ENCODE measurements at regions not wholly inside any gene's neighbourhood (a gene's known extent, or its start where the extent isn't known, plus 50 kb on each side); places are given as distances from the start of the nearest gene placed in this dataset.

DNA sequence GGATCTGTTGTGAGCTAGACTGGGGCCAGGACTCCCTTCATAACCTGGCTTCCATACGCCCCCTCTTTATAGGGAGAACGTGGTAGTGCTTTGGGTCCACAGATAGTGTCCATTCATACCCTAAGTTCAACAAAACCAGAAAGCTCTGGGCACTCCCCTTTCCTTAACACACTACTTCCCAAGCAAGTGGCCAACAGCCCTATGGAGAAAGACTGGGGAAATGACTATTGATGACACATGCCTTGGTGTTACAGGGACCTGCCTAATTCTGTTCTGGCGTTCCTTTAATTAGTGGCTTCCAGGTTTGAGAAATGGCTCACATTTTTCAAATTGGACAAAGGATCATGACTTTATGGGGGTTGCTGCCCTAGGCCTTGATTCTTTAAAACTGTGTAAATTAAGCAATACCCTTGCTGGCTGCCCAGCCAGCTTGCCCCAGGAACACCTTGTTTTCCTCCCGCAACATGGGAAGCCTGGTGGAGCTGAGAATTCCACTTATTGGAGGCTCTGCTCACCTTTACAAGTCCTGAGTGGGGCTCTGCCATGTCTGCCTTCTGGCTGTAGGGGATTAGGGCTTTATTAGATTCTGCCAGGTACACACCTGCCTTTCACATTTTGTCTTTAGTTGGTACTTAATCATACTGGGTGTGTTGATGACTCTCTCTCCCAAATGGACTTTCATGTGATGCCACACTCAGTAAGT lies 61.1 kb downstream of the RGS12 start:
- TF ChIP-seq, protein P1, sequence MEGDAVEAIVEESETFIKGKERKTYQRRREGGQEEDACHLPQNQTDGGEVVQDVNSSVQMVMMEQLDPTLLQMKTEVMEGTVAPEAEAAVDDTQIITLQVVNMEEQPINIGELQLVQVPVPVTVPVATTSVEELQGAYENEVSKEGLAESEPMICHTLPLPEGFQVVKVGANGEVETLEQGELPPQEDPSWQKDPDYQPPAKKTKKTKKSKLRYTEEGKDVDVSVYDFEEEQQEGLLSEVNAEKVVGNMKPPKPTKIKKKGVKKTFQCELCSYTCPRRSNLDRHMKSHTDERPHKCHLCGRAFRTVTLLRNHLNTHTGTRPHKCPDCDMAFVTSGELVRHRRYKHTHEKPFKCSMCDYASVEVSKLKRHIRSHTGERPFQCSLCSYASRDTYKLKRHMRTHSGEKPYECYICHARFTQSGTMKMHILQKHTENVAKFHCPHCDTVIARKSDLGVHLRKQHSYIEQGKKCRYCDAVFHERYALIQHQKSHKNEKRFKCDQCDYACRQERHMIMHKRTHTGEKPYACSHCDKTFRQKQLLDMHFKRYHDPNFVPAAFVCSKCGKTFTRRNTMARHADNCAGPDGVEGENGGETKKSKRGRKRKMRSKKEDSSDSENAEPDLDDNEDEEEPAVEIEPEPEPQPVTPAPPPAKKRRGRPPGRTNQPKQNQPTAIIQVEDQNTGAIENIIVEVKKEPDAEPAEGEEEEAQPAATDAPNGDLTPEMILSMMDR (IDR thresholded peaks at IDR 0.05; ENCODE audit: low read length), result no peak
- TF ChIP-seq EZH2 (IDR thresholded peaks at IDR 0.05; ENCODE audit: borderline replicate concordance, low read length), result no peak
